KG1 (cell line): ENCODE measurements at regions not wholly inside any gene's neighbourhood (a gene's known extent, or its start where the extent isn't known, plus 50 kb on each side); places are given as distances from the start of the nearest gene placed in this dataset.
"Not testable (repeated sequence)": the region's sequence is repeated elsewhere in the genome, so short reads cannot be mapped to it uniquely, and the experiment has no call there.

Source experiments
- DNase-seq: peaks from one replicate; lab custom pipeline; 2025; lab: John Stamatoyannopoulos, UW

DNA sequence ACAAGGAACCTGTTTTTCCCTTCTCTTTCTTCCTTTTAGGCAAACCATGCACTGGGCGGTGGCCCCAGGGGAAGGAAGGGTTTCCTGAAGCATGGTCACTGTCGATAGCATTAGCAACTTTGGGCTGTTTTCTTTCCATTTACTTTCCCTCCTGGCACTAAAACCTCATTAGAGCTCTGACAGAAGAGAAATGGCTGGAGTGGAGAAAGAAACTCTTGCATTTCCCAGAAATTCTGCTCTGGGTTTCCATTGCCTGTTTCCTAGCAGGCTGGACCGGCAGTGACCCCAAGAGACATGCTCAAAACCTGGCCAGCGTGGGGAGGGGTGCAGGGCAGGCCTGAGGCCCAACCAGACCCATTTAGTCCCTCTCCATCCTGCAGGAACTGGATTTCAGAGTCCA is 230.7 kb upstream of the CCL2 start:
- no peak for DNase-seq

DNA sequence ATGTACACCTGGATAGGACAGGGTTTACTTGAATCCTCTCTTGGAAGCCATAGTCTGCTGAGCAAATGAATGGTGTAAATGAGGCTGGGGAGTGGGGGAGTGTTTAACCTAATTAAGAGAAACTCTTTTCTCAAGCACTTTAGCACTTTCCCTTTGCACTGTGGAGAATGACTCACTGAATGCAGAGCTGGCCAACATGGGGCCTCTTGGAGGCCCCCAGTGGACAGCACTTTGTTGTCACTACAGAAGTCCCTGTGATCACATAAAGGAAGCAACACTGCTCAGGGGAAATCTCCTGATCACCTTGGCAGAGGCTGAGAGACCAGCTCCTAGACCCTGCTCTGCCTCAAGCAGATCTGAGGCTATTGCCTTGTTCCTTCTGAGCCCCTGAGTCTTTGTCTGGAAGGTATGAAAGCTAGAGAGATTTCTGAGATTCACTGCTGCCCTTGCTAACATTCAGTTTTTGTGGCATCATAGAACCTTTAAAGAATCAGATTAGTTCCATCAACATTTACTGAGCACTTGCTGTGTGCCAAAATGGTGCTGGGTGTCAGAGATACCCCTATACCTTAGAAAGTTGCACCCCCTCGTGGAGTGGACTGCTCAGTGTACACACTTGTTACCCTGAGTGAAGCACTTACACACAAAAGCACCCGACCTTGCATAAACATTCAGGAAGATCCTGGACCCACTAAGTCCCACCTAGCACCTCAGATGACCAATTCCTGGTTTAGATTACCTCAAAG is 230.1 kb upstream of the CCL2 start:
- no peak for DNase-seq

DNA sequence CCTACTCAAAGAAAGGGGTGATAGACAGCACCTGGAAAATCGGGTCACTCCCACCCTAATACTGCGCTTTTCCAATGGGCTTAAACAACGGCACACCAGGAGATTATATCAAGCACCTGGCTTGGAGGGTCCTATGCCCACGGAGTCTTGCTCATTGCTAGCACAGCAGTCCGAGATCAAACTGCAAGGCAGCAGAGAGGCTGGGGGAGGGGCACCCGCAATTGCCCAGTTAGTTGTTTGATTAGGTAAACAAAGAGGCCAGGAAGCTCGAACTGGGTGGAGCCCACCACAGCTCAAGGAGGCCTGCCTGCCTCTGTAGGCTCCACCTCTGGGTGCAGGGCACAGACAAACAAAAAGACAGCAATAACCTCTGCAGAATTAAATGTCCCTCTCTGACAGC is 224.5 kb upstream of the CCL2 start:
- not testable (repeated sequence) for DNase-seq

GRCh38 chr17:34032305-34032704 is 222.8 kb upstream of the CCL2 start:
- DNase-seq = not testable (repeated sequence)

DNA sequence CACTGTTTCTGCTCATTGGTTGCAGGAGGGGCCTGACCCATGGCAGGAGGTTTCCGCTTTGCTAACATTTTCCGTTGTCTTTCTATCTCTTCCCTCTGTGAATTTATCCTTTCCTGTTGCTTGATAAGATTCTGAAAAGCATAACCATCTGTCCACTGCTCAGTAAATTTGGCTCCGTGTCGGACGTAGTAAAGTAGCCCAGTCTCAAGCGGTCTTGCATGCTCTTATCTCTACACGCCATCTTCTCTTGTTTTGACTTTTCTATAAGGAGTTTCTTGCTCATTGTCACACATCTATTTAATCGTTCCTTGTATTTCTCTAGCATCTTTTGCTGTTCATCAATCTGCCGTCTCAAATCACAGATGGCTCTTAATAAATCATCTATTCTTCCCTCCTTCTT is 216.3 kb upstream of the CCL2 start:
- DNase-seq = not testable (repeated sequence)

- DNase-seq = not testable (repeated sequence)
These were observed 215.9 kb upstream of the CCL2 start for GRCh38 chr17:34039213-34039612.

DNA sequence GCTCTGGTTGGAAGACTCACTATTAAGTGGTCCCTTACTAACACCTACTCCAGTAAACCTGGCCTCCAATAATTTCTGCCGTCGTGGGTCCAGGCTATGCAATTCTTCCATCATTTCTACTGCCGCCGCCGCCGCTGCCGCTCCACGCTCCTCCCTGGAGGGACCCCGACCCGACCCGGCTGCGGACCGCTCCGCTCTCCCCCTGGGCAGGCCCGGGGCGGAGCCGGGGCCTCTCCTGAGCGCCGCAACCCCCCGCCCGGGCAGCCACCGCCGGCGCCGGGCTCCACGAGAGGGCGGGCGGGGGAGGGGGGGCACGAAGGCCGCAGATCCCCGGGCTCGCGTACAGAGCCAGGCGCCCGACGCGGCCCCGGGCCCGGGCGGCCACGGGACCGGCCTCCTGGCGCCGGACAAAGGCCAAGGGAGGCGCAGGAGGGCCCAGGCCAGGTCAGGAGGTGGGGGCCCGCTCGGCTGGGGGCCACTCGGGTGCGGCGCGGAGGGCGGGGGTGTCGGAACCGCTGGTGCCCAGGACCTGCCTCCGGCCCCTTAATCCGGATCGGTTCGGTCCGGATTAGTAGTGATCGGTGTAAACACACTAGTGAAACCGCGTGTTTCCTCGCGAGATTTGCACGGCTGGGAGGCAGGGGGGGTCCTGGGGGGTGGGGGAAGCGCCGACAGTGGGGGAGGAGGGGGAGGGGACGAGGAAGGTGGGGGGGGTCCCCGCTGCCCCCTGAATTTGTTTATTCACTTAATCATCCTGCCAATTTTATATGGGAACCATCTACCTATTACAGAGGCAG is 215.1 kb upstream of the CCL2 start:
- not testable (repeated sequence) for DNase-seq

DNA sequence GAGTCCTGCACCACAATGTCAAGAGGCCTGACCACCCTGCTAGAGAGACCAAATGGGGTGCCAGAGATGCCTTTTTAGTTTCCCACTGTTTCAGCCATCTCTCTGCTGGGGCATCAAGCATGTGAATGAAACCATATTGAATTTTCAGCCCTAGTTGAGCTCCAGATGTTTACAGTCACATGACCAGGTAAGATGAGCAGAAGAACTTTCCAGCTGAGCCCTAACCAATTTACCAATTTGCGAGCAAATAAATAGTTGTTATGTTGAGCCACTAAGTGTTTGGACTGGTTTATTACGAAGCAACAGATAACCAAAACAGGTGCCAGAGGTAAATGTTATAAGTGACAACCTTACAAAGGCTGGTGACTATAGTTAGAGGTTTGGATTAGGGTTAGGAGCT is 209.1 kb upstream of the CCL2 start:
- no peak for DNase-seq

GRCh38 chr17:34051046-34051445 is 204.0 kb upstream of the CCL2 start:
- no peak for DNase-seq

- DNase-seq = no peak
These were observed 200.6 kb upstream of the CCL2 start for GRCh38 chr17:34054495-34054894.

DNA sequence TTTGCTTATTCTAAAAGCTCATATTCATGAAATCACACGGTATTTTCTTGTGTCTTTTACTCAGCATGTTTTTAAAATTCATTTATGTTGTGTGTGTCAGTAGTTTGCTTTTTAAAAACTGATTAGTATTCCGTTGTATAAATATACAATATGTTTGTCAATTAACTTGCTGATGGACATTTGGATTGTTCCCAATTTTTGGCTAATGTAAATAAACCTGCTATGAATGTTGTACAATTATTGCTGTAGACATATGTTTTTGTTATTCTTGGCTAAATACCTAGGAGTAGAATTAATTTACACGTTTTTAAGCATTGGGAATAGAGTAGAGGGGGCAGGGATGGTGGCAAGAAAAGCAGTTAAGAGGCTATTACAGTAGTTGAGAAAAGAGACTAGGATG is 199.5 kb upstream of the CCL2 start:
- no peak for DNase-seq

DNA sequence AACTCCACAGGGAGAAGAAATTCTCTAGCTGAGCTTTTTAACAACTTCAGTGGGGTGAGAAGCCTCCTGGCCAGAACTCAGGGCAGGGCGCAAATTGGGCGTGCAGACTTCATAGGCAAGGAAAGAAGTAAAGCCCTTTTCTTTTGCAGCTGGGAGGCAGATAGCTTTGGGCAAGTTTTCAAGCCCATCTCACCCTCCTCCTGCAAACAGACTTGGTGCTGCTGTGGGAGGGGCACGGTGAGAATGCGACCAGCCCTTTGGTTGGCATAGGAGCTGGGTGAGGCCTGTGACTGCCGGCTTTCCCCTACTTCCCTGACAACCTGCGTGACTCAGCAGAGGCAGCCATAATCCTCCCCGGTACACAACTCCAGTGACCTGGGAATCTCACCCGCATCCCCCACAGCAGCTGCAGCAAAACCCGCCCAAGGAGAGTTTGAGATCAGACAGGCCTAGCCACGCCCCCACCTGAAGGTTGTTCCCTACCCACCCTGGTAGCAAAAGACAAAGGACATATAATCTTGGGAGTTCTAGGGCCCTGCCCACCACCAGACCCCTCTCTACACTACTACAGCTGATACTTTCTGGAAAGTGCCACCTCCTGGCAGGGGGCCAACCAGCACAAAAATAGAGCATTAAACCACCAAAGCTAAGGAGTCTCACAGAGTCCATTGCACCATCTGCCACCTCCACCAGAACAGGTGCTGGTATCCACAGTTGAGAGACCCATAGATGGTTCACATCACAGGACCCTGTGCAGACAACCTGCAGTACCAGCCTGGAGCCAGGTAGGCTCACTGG is 195.5 kb upstream of the CCL2 start:
- DNase-seq = no peak

GRCh38 chr17:34066528-34066927 is 188.6 kb upstream of the CCL2 start:
- no peak for DNase-seq

GRCh38 chr17:34067011-34067410 is 188.1 kb upstream of the CCL2 start:
- DNase-seq = no peak

DNA sequence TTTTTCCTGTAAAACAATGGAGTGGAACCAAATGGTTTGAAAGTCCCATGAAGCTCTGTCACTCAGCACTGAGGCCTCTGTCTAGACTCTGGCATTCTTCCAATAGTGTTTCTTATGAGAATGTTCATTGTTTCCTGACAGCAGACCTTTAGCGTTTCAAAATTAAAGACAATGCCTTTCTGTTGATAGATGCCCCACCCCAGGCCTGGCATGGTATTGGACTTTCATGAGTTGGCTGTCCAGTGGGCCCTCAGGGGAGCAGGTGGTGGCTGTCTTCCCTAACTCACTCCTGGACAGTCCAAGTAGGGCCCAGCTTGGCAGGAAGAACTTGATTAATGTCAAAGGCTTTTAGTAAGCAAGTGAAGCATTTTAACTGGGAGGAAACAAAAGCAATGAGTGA is 186.5 kb upstream of the CCL2 start:
- no peak for DNase-seq

- no peak for DNase-seq
These were observed 184.4 kb upstream of the CCL2 start for GRCh38 chr17:34070712-34071111.

GRCh38 chr17:34071886-34072420 is 183.1 kb upstream of the CCL2 start:
- no peak for DNase-seq

DNA sequence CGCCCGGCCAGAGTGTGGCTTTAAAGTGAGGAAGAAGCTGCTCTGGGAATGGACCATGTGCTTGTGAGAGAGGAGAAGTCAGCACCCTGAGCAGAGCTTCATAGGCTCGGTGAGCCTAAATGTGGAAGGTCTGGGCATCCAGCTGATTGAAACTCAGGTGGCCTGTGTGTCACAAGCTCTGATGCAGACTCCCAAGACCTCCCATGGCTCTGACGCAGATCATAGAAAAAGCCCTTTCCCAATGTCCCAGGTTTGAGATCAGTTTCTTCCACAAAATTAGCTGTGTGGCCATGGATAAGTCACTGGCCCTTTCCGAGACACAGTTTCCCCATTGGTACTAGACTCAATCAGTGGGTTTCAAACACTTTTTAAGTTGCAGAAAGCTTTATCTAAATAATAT is 180.0 kb upstream of the CCL2 start:
- no peak for DNase-seq

DNA sequence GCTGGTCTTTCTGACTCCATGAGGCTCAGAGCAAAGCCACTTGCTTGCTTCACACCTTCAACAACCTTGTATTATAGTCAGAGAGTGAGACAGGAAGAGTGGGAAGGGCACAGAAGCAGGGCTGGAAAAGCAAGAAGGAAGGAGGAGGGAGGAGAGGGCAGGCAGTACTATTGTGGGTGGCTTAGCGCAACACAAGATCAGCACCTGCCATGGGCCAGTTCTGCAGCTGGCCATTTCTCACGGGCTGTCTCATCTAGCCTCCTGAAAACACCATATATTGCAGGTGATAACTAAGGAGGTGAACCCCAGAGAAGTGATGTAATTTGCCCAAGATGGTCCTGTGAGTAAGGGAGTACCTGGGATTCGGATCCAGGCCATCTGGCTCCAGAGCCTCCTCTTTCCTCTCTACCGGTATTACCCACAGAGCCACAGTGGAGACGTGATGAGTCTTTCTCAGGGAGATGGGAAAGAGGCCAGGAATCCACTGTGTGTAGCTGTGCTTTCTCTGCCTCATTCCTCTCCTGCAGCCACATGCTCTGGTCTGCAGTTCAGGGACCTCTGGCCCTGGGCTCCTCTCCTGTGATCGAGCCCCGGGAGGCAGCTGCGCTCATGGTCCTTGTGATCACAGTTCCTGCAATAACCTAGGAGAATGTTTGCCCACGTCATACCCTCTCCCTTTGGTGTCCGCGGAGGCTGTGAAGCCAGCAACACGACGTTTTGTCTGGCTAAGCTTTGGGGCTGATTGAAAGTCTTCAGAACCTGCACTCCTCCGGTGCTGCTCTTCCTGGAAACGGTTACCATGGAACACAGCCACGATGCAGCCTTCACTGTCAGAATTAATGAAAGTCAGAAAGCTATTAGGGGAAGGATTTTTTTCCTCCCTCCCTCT is 178.1 kb upstream of the CCL2 start:
- no peak for DNase-seq

DNA sequence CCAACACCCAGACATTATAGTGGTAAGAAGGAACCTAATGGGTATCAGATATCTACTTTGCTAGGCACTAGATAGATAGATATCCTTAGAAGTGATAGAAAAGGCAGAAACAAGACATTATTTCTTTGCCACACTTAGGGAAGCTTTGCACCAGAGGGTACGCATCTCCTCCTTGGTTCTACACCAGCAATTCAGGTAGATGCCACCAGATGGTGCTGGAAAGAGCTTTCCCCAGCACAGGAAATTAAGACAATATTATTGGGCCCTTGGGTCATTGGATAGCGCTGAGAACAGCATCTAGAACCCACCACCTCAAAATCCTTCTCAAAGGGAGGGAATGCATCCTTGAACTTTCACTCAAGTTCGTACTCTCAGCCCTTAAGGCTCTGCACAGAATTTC is 173.8 kb upstream of the CCL2 start:
- no peak for DNase-seq

DNA sequence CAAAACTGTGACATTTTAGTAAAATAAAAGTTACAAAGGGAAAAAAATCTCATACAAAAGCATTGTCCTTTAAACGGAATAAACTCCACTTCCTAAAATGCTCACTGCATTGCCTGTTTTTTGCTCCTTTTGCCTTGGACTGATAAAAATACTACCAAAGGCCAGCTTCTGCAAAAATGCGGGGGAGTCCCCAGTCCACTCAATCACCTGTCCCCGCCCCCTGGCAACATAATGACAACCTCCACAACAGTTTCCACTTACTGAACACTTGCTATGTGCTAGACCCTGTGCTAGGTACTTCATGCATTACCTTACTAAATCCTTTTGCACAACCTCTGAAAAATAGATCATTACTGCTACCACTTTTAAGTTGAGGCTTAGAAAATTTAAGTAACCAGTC is 172.7 kb upstream of the CCL2 start:
- no peak for DNase-seq
